ENCODE measurements at regions not wholly inside any gene's neighbourhood (a gene's known extent, or its start where the extent isn't known, plus 50 kb on each side); places are given as distances from the start of the nearest gene placed in this dataset.
"Not testable (repeated sequence)": the region's sequence is repeated elsewhere in the genome, so short reads cannot be mapped to it uniquely, and the experiment has no call there.

DNA sequence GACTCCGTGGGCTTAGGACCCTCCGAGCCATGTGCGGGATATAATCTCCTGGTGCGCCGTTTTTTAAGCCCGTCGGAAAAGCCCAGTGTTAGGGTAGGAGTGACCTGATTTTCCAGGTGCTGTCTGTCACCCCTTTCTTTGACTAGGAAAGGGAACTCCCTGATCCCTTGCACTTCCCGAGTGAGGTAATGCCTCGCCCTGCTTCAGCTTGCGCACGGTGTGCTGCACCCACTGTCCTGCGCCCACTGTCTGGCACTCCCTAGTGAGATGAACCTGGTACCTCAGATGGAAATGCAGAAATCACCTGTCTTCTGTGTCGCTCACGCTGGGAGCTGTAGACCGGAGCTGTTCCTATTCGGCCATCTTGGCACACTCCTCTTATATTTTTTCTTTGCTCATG, 95.1 kb upstream of the FRMD4B start:
- not testable (repeated sequence) for DNase-seq

DNA sequence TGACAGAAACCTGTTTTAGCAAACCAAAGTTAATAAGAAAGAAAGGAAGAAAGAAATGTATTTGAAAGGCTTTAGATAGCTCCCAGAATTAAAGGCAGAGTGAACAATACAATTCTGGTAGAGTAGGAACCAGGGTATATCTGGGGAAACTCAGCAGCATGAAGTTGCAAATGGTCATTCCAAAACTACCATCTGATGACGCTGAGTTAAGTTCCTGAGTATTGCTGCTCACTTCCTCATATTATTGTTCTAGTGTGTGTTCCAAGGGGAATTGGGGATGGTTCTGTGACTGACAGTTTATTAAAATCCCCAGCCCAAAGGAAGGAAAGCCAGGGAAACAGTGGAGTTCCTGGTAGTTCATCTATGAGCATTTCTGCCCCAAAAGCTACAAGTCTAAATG, 88.3 kb upstream of the FRMD4B start:
- no peak for DNase-seq

DNA sequence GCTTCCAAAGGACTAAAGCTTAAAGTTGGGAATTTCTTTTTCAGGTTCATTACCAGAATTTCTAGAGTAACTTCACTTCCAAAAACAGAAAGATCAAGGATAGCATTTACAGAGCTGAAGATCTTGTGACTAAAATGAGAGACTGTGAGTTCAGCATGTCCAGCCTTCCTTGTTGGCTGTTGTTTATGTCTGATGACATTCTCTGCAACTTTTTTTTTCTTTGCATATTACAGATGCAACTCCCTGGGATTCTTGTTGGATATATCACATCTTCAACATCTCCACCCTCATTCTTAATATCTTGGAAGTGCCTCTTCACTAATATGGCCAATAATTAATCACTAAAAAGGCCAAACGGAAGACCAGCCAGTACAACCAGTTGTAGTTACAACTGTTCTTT, 86.2 kb upstream of the FRMD4B start:
- no peak for DNase-seq

DNA sequence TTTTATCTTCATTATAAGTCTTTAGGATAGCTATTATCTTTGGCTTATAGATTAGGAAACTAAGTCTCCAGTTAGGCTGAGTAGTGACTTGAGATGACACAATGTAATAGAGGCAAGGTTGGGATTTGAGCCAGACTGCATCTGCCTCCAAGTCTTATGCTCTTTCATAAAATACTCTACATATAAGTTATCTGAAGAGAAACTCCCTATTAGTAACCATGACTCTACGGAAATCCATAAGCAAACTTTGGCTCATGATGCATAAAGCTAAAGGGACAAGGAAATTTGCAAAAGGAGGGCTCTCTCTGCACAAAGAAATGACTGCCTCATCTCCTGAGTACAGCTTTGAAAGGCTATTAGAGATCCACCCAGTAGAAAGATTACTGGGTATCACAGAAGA, 77.6 kb upstream of the FRMD4B start:
- DNase-seq, result no peak

DNA sequence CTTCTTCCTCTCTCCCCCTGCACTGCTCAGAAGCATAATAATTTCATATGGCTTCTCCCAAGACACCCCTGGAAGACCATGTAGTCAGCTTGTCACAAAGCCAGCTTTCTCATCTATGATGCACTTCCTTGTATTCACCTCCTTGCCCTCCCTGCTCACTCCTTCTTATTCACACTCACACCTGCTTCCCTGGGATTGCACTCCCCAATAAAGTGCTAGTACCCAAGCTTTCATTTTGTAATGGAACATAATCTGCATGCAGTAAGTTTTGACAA, 76.9 kb upstream of the FRMD4B start:
- no peak for DNase-seq

DNA sequence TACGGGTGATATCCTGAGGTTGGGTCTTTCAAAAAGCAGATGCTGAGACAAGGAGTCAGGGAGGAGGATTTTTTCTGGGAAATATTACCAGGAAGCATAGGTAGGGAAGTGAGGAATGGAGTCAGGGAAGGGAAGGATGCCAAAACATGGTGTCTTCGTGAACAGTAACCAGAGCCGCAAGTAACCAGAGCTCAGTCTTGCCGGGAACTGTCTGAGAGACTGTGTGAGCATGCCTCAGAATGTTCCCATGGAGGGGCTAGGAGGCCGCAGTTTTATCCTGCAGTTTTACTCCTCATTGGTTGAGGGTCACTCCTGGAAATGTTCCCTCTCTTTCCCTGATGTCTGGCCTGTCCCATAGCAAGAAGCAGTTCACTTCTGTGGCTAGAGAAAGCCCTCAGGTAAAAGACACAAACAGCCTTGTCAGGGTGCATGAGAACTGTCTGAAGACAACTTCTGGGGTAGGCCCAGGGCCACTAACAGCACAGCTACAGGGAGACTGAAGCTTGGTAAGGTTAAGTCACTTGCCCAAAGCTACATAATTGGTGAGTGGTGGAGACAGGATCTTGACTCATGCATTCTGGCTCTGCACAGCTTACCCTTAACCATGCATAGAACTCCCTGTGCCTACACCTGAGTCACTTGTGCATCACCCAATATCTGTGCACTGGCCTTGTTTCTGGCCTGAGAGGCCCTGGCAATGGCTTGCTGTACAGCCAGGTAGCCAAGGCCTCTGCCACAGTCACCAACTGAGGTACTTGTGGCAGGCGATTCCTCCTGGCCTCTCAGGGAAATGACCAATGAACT, 76.3 kb upstream of the FRMD4B start:
- no peak for DNase-seq

DNA sequence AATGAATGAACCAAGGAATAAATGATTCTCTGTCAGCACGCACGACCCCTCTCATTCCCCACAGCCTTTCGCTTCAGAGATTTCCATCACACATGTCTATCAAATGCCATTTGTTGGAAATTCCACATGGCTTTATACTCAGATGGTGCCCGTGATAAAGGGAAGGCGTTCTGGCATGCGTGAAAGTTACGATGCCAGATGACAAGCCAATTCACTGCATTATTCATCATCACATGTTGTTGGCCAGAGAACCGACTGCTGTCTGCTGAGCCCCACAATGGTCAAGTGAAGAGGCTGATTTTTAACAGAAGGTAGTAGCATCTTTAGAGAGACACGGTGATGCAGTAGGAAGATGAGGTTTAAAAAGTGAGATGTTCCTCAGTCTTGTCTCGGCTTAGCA, 74.1 kb upstream of the FRMD4B start:
- DNase-seq, result no peak

DNA sequence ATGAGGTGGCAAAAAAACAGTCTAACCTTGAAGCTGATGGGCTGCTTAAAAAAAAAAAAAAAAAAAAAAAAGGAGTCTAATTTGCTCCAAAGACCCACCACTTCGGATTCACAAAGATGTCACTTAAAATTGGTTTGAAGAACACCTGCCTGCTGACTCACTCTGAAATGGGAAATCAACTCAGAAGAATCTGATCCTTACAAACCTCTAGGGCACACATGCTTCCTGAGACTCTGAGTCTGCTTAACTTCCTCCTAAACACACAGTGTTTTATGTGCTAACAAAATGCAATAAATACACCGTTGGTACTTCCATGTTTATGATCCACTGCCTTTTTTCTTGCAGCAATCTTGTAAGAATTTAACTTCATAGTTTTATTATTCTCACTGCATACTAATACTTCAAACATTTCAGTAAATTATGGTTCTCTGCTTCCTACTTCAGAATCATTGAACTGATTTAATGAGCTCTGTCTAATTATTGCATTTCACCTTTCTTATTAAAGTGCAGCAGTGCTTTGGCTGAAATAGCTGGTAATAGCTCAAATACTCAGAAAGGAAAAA, 73.0 kb upstream of the FRMD4B start:
- no peak for DNase-seq

DNA sequence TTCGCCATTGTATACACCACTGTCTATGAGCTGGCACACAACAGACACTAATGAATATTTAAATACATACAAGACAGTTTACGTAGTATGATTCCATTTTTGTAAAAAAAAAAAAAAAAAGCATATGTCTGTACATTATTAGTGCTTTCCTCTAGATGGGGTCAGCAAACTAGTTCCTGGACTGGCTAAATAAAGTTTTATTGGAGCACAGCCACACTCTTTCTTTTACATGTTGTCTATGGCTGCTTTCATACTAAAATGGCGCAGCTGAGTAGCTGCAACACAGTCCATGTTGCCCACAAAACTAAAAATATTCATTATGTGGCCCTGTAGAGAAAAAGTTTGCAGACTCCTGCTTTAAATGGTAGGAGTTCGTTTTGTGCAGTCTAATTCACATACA, 70.7 kb upstream of the FRMD4B start:
- no peak for DNase-seq

DNA sequence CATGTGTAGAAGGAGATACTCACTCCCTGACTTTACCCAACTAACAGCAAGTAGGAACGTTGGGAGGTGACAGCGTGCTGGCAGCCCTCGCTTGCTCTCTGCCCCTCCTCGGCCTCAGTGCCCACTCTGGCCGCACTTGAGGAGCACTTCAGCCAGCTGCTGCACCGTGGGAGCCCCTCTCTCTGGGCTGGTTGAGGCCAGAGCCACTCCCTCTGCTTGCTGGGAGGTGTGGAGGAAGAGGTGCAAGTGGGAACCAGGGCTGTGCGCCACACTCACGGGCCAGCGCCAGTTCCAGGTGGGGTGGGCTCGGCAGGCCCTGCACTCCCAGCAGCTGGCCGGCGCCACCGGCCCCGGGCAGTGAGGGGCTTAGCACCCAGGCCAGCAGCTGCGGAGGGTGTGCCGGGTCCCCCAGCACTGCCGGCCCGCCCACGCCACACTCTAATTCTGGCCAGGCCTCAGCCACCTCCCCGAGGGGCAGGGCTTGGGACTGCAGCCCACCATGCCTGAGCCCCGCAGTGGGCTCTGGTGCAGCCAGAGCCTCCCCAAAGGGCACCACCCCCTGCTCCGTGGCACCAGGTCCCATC, 68.4 kb upstream of the FRMD4B start:
- no peak for DNase-seq

DNA sequence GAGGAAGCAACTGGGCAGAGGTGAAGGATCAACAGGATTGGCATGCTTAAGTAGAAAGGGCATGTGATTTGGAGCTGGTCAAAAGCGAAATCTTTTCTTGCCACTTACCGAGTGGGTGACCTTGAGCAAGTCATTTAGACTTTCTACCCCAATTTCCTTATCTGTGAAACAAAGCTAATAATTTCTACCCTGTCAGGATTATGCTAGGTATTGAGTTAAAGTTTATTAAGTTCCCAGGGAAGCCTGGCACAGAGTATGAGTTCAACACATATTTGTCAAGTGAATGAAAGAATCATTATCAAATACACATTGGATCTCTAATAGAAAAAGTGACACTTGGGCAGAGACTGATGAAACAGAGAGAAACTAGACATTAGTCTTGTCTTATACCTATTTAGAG, 66.4 kb upstream of the FRMD4B start:
- DNase-seq, result no peak

DNA sequence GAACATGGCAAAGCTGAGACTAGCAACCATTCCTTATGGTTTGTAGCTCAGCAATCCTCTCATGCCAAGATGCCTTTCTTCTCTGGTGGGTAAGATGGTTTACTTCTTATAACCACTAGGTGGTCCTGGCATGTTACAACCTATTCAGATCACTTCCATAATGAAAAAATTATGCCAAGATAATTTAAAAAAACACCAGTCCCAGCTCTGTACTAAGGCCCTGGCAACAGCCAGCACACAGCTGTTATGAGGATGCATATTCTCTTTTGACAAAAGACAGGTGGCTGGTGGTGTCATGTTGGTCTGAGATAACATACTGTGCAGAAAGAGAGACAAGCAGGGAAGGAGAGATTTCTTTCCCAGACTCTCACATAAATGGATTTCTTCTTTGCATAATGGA, 65.7 kb upstream of the FRMD4B start:
- no peak for DNase-seq

DNA sequence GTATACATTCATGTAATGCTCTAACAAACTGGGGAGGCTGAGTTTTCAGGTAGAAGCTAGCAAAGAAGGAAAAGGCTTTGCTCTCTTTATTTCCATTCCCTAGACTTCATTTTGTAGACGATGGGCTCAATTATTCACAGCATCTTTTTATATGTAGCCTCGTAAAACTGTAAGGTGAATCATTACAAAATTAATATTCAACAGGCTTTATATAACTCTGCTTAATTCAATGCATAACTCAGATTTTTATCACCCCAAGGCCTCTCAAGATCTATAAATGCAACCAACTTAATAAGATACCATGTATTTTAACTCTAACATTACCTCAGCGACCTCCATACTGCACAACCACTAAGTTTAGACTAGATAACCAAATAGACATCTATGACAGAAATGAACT, 63.0 kb upstream of the FRMD4B start:
- DNase-seq, result no peak

DNA sequence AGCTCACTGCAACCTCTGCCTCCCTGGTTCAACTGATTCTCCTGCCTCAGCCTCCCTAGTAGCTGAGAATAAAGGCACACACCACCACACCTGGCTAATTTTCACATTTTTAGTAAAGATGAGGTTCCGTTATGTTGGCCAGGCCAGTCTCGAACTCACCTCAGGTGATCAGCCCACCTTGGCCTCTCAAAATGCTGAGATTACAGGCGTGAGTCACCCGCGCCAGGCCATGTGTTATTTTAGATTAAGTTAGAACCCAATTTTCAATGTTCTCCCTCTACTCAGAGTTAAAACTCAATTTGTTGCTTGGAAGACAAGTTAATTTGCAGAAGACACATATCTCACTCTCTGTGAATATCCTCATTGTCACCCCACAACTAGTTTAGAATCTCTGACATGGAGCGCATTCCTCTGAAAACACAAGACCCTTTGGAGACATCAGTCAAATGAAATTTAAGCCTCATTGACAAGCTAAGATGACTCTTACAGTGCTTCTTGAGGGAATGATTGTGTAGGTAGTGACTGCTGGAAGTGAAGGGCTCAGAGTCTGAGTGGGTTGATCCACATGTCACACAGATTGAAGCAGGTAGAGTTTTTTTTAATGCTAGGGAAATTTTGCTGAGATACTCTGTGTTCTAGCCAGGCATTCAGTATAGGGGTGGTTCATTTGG, 60.6 kb upstream of the FRMD4B start:
- no peak for DNase-seq

DNA sequence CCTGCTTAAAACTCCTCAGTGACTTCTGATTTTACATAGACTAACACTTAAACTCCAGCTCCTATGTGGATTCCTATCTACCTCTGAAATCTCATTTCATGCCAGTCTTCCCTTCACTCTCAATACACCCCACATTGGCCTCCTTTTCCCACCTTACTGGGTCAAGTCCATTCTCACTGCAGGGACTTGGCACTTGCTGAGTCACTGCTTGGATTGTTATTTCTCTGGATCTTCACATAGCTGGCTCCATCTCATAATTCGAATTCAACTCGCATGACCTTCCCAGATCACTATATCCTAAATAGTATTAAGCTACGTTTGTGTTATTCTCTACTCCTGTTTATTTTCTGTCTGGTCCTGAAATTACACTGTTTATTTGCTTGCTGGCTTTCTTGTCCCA, 59.6 kb upstream of the FRMD4B start:
- no peak for DNase-seq

DNA sequence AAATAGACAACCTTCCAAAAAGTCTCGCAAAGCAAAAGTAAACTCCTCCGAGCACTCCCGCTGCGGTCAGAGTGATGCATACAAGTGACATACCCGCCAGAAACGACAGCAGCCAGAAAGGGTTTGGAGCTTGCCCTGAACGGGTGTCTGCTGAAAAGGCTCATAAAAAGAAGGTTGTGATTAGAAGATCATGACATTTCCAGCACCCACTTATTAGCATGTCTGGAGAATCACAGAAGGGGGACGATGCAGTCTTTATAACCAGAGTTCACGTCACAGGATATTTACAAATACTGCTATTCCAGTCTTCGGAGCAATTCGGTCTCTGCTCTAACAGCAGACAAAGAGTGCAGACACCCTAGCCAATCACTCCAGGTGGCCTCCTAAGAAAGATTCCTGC, 59.1 kb upstream of the FRMD4B start:
- no peak for DNase-seq

DNA sequence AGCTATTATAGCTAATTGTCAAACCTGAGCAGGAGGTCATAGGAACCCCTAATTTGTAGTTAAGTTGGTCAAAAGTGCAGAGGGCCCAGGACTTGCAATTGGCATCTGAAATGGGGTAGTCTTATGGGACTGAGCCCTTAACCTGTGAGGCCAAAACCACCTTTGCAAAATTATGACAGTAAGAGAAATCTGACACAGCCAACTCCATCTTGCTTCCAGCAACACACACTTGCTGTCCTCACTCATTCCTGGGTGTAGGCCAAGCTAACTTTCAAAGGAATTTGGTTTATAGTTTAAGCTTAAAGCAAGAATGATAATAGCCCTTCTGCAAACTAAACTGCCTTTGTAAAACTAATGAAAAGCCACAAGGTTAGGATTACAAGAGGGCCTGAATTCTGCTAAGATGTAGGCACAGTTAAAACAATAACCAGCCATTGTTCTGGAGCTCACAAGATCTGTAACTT, 57.6 kb upstream of the FRMD4B start:
- DNase-seq, result no peak

DNA sequence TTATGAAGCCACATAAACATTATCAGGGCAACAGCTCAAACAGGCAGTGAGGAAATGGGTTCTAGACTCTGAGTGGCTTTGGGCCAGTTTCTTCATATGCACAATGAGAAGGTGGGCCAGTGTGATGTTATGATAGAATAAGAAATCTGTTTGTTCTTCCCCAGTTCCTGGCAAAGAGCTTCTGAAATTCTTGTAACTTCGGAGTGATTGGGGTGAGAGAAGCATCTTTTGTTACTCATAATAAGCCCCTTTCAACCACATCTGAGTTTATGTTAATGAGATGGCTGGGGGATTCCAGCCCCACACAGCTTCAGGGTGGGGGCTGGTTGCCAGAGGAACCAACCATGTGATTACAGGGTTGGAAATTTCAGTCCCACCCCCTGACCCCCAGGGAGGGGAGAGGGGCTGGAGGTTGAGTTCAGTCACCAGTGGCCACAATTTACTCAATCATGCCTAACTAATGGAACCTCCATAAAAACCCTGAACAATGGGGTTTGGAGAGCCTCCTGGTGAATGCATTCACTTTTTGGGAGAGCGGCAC, 57.0 kb upstream of the FRMD4B start:
- DNase-seq, result no peak

DNA sequence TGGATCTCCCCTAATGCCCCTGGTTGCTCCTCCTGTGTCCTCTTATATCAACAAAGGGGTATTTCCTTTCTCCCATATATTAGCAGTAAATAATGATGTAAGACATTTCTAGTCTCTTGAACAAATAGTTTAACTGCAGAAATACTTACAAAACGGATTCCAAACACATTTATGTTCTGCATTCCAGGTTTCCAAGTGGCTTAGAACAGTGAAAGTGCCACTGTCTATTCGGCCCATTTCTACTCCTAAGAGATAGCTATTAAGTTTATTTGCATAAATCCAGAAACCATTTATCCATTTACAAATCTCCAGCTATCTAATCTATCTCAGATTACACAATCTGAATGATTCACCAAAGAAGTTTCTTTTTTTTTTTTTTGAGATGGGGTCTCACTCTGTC, 55.8 kb upstream of the FRMD4B start:
- no peak for DNase-seq

DNA sequence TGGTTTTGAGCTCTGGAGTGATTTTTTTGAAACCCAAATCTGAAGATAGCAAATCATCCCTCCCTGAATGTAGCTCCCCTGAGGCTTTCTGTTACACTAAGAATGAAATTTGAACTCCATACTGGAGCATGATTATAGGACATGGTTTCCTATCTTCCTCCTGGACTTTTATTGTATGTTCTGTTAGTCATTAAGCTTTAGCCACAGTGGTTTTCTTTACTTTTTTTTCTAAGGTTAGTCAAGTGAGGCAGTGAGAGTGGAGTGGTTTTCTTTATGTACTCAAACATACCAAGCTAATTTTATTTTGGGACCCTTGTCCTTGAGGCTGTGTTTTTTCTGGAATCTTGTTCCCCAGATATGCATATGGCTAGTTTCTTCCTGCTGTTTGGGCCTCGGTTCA, 55.2 kb upstream of the FRMD4B start:
- DNase-seq, result no peak

DNA sequence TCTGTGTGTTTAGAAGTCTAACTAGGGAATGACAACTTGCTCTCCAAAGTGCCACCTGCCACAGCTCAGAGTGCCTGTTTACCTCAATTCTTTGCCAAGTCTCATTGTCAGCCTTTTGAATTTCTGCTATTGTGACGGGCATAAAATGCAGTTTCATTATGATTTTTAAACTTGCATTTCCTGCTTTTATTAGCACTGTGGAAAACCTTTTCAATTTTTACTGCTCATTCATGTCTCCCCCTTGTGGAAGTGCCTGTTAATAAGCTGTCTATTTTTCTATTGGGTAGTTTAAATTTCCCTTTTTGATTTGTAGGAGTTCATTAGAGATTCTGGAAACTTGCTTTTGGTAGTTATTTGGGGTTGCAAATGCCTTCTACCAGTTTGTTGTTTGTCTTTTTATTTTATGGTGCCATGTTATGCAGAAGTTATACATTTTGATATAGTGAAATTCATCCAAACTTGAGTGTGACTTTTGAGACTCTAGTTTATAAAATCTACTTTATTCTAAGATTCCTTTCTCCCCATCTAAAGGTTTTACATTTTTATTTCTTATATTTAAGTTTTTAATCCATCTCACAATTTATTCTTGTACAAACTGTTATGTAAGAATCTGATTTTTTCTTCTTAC, 53.9 kb upstream of the FRMD4B start:
- peak in 1 of 2 donors; percentile 21 for DNase-seq

DNA sequence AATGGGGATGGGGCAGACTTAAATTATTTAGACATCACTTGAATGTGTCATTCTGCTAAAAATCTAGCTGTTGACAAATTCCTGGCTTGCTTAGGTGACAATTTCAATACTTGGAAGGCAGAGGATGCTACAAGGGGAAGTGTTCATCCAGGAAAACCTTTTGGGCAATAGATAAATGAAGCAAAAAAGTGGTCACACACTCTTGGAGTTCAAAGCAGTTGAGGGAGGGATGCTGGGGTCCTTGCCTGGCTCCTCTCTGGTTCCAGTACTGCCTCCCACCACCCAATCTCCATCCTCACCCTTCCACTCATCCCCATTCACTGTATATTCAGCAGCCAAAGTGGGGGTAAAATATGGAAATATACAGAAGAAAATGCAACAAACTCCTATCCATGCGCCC, 52.6 kb upstream of the FRMD4B start:
- DNase-seq, result no peak

All from CD4-positive, alpha-beta T cell treated with Interleukin-1 beta for 1 hour (primary cell).